ENCODE measurements at regions not wholly inside any gene's neighbourhood (a gene's known extent, or its start where the extent isn't known, plus 50 kb on each side); places are given as distances from the start of the nearest gene placed in this dataset.

- DNase-seq (no peak), ATAC-seq (no peak)
- H3K4me3 ChIP-seq, result no peak overlapping the region
- H3K27ac ChIP-seq, result no peak overlapping the region
- intact Hi-C loops (cut with DNase I), result no loop called here
- TF ChIP-seq CTCF (IDR thresholded peaks at IDR 0.05), result no peak
- no peaks in the 10 kb centered on the region for H3K27me3 ChIP-seq
- peaks cover 0 to 3% of the 10 kb centered on the region in 2 donors for H3K4me1 ChIP-seq
- no peaks in the 10 kb centered on the region for H3K36me3 ChIP-seq
- H3K9me3 ChIP-seq, result peaks cover 0 to 9% of the 10 kb centered on the region in 2 donors
Observed at GRCh38 chr15:66938114-66938830, 127.1 kb upstream of the SMAD3 start.

GRCh38 chr15:66939016-66939415, 126.4 kb upstream of the SMAD3 start:
- H3K4me1 ChIP-seq, result peaks cover 0 to 3% of the 10 kb centered on the region in 2 donors
- H3K36me3 ChIP-seq, result no peaks in the 10 kb centered on the region
- peaks cover 0 to 4% of the 10 kb centered on the region in 2 donors for H3K9me3 ChIP-seq
- H3K4me3 ChIP-seq, result no peak overlapping the region
- no peaks in the 10 kb centered on the region for H3K27me3 ChIP-seq
- H3K27ac ChIP-seq, result no peak overlapping the region
- intact Hi-C loops (cut with DNase I), result no loop called here
- TF ChIP-seq CTCF (IDR thresholded peaks at IDR 0.05), result no peak
- no peak for ATAC-seq
- DNase-seq, result no peak

- no peak overlapping the region for H3K27ac ChIP-seq
- DNase-seq (no peak), ATAC-seq (no peak)
- peaks cover 0 to 2% of the 10 kb centered on the region in 2 donors for H3K9me3 ChIP-seq
- no peak for TF ChIP-seq CTCF (IDR thresholded peaks at IDR 0.05)
- no peak overlapping the region for H3K4me3 ChIP-seq
- intact Hi-C loops (cut with DNase I), result loop anchor here in 1 of 2 donors (10.0 kb wide), 2 partner anchors 365 to 495 kb away; no protein-coding TSS in a partner anchor
- H3K4me1 ChIP-seq, result peaks cover 0 to 3% of the 10 kb centered on the region in 2 donors
- no peaks in the 10 kb centered on the region for H3K27me3 ChIP-seq
- H3K36me3 ChIP-seq, result no peaks in the 10 kb centered on the region
Observed at GRCh38 chr15:66939451-66940023, 125.9 kb upstream of the SMAD3 start.

GRCh38 chr15:66940368-66940767, 125.0 kb upstream of the SMAD3 start:
- no peak overlapping the region for H3K4me3 ChIP-seq
- H3K4me1 ChIP-seq, result peaks cover 0 to 3% of the 10 kb centered on the region in 2 donors
- H3K9me3 ChIP-seq, result peaks cover 0 to 2% of the 10 kb centered on the region in 2 donors
- intact Hi-C loops (cut with DNase I), result loop anchor here in 1 of 2 donors (10.0 kb wide), 2 partner anchors 364 to 494 kb away; no protein-coding TSS in a partner anchor
- DNase-seq (no peak), ATAC-seq (no peak)
- H3K36me3 ChIP-seq, result no peaks in the 10 kb centered on the region
- no peak overlapping the region for H3K27ac ChIP-seq
- H3K27me3 ChIP-seq, result no peaks in the 10 kb centered on the region
- TF ChIP-seq CTCF (IDR thresholded peaks at IDR 0.05), result no peak

GRCh38 chr15:66941108-66941711, 124.2 kb upstream of the SMAD3 start:
- Histone ChIP-seq H3K27ac (no peak overlapping the region), H3K27me3 (peaks cover 0 to 3% of the 10 kb centered on the region in 2 donors), H3K36me3 (no peaks in the 10 kb centered on the region), H3K9me3 (peaks cover 0 to 2% of the 10 kb centered on the region in 2 donors), H3K4me3 (no peak overlapping the region), H3K4me1 (peaks cover 0 to 3% of the 10 kb centered on the region in 2 donors)
- intact Hi-C loops (cut with DNase I), result loop anchor here in 1 of 2 donors (10.0 kb wide), 2 partner anchors 364 to 494 kb away; no protein-coding TSS in a partner anchor
- ATAC-seq, result peak; percentile 14
- DNase-seq, result no peak
- no peak for TF ChIP-seq CTCF (IDR thresholded peaks at IDR 0.05)
